NCI-H1105 treated with DMSO at 0.1 percent for 48 hours (cell line): ENCODE measurements at regions not wholly inside any gene's neighbourhood (a gene's known extent, or its start where the extent isn't known, plus 50 kb on each side); places are given as distances from the start of the nearest gene placed in this dataset.

Experiments used
- DNase-seq: peaks from one replicate; lab custom pipeline; 2025; lab: John Stamatoyannopoulos, UW

DNA sequence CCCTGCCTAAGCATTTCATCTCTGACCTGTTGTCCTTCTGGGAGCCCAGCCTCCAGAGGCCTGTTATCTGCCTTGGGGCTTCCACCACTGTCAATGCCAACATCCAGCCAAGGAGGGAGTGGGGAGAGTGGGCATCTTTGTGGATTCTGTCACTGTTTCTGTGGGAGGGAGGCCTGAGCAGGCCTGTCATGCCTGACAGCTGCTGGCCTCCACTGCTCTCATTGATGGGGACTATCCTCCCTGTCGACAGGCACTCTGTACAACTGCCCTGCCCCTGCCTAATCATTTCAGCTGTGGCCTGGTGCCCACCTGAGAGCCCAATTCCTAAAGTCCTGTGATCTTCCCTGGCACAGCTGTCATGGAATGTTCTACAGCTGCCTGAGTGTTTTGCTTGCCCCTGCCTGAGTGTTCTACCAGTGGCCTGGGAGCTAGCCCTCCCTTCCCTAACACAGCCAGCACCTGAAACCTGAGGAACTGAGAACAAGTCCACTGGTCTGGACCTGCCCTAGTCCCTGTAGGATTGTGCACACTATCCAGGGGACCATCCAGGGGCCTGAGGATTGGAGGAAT lies 145.3 kb downstream of the FAM83B start:
- DNase-seq, result no peak

DNA sequence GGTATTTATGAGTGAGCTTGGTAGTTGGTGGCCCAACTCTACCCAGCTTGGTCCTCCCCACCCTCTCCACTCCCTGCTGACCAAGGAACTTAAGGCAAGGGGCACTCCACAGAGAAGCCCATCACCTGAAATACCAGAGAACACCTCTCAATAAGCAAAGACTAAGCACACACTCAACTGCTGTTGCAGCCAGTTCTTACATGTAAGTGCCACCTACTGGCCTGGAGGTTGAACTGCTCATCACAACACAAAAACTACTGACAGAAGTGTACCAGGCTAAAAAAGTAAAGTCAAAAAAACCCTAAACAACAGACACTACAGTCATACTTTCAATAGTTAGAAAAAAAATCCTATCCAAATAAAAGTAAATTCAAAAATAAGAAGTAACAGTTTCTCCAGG lies 146.2 kb downstream of the FAM83B start:
- no peak for DNase-seq

DNA sequence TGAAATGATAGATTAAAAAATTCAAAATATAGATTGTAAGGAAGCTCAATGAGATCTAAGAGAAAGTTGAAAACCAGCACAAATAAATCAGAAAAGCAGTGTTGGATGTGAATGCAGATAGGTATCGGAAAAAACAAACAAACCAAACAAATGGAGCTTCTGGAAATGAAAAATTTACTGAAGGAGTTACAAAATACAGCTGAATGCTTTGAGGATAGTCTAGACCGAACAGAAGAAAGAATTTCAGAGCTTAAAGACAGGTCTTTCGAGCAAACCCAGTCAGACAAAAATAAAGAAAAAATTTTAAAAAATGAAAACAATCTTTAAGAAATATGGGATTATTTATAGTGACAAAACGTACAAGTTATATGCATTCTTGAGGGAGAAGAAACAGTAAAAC lies 146.7 kb downstream of the FAM83B start:
- DNase-seq, result no peak

DNA sequence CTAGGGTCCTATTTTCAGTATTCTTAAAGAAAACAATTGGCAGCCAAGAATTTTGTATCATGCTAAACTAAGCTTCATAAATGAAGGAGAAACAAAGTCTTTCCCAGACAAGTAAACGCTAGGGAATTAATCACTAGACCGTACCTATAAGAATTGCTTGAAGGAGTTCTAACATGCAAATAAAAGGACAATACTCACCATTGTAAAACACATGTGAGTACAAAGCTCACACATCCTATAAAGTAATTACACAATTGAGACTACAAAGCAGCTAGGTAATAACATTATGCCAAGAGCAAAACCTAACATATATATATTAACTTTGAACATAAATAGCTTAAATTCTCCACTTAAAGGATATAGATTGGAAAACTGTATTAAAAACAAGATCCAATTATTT lies 147.4 kb downstream of the FAM83B start:
- no peak for DNase-seq

DNA sequence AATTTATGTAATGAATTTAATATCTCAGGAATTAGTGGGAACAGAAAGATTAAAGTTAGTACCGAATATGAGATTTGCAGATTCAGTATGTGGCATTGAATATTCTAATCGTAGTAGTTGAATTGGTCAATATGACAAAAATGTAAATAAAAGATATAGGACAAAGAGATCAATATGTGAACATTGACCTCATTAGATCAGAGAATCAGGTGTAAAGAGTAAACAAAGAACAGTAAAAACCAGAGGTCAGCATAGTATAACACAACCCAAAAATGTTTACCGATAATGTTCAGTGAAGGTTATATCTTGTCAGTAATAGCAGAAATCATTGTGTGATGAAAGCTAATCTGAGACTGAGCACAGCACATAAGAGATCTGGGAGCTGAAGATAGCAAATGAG lies 152.0 kb downstream of the FAM83B start:
- no peak for DNase-seq

DNA sequence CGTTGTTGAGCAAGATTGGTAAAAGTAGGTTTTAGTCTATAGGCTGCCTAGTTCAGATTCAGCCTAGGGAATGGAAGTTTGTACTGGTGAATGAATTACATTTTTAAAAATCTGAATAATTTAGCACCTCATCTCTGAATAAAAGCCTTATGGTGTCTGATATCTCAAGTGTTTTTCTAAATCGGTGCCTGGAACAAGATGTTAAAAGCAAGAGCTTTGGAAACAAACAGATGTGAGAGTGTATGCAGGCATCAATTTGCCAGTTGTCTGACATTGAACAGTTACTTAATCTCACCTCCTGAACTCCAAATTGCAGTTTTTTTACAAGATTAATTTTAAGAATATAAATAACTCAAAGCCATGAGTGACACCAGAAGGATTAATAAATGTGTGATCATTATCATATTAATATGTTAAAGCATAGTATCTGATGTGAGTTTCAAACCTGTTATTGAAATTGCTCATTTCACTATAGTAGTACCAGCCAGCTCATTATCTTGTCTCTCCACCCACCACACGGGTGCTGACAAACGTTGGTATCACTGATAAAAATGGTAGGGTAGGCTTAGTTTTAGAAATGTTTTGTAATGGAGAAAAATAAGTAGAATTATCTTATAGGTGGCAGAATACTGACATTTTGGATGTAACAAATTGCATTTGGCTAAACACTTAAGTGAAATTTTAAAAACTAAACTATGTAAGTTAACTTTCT lies 157.3 kb downstream of the FAM83B start:
- DNase-seq, result no peak

DNA sequence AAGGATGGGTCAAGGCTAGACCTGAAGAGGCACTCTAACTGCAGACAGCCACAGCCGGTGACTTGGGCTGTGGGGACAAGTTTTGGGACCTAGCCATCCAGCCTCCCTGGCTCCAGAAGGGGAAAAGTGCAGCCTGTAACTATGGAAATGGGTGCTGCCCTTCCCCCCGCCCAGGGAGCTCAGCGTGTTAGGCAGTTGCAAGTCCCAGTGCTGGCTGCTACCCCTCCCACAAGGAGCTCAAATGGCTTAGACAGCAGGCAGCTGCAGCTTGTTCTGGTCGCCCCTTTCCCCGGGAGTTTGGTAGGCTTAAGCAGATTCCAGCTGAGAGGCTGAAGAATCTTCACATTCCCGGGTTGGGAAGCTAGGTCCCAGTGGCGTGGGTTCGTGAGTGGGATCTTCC lies 162.6 kb downstream of the FAM83B start:
- peak; percentile 8 for DNase-seq

DNA sequence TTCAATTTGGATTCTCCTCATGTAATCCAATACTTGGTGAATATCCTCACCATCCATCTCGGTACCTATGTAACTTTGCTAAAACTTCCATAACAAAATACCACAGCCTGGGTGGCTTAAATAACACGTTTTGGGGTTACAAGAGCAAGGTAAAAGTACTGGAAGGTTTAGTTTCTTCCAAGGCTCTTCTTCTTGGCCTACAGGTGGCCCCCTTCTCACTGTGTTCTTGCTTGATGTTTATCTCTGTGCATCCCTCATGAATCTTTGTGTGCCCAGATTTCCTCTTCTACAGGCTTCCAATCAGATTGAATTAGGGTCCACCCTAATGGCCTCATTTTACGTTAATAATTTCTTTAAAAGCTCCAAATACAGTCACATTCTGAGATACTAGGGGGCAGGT lies 163.3 kb upstream of the HCRTR2 start:
- DNase-seq, result no peak

DNA sequence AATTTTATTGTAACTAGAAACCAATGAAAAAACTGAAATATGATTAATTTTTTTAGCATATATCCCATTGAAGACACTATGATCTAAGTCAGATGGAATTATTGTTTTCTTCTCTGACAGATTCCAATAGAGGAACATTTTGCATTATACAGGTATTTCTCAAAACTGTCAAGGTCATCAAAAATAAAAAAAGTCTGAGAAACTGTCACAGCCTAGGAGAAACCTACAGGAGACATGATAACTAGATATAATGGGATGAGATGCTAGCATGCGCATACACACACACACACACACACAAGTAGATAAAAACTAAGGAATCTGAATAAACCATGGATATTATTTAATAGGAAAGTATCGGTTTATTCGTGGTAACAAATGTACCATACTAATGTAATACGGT lies 161.9 kb upstream of the HCRTR2 start:
- no peak for DNase-seq

DNA sequence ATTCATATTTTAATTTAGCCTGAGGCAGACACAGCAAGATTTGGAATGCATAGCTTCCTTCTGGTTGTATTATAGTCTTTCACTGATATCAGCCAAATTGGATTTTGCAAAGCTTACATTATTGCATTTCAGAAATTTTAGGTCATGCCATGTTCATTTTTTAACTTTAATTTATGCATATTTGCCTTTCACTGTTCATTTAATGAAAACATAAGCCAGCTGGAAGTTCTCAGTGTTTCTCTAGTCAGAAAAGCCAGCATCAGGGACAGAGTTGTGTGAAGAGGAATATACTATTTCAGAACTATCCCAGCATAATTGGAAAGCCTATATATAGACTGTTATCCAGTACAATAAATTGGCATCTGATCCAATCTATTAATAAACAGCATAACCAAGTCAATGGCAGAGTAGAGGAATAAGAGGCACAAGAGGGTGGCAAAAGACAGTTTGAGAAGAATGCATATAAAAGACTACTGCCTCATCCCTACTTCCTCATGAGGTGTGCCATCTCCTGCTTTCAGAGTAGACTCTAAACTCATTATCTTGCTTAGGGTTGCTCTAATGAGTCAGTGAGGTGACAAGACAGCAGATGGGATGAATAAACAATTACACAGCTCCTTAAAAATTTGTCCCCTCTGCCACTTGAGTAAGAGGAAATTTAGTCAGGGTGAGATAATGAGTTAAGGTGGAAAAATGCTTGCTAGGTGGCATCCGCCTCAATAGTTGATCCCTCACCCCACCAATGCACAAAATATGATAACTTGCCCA lies 159.8 kb upstream of the HCRTR2 start:
- DNase-seq, result no peak

DNA sequence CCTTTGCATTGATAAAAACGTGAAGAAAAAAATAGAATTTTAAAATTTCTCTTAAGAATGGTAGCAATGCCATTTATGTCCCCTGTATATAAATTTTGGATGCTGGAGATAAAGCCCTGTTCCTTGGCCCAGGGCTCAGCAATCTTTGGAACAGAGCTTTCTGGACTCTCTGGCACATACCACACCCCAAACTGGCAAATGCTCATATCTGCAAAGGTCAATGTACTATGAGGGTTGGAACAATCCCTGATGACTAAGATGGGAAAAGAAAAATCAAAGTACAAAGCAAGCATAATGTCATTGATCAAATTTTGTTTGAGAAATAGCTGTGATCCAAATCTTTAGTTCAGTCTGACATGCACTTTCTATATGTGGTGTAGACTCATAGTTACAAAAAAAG lies 158.1 kb upstream of the HCRTR2 start:
- no peak for DNase-seq

DNA sequence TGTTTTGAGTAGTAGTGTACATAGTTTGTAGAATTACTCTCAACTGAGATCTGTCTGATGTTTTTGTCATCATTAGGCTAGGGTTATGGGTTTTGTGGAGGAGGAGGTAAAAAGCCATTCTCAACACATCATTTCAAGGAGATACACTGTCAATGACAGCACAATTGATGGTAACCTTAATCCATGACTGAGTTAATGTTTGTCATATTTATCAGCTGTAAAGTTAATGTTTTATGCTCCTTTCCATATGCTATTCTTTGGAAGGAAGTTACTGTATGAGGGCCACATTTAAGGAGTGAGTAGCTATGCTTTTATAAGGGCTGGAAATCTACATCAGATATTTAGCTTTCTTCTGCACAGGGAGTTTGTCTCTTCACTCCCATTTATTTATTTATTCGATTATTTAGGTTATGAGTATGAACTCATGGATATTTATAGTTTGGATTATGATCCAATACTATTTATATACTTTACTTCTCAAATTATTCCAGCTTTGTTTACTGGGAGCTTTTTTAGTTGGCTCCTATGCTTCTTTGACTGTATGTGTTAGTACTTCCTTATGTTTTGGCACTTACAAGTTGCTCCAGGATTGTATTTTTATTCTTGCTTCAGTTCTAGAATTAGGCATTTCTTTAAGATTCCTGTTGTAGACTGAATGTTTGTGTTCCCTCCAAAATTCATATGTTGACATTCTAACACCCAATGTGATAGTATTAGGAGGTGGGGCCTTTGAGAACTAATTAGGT lies 156.6 kb upstream of the HCRTR2 start:
- DNase-seq, result no peak

DNA sequence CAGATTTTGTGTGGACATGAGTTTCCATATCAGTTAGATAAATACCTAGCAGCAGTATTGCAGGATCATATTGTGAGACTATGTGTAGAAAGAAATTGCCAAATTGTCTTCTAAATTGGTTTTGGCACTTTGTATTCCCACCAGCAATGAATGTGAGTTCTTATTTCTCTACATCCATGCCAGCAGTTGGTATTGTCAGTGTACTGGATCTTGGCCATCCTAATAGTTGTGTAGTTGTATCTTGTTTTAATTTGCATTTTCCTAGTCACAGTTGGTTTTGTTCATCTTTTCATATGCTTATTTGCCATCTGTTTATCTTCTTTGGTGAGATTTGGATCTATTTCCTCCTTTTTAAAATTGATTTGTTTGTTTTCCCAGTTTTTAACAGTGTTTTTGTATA lies 154.7 kb upstream of the HCRTR2 start:
- no peak for DNase-seq

DNA sequence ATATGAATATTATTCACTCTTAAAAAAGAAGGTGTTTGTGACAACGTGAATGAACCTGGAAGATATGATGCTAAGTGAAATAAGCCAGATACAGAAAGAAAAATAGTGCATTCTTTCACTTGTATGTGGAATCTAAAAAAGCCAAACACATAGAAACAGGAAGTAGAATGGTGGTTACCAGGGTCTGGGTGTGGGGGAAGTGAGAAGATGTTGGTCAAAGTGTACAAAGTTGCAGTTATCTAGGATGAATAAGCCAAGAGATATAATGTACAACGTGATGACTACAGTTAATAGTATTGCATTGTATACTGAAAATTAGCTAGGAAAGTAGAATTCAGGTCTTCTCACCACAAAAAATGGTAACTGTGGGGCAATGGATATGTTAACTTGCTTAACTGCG lies 151.1 kb upstream of the HCRTR2 start:
- no peak for DNase-seq

DNA sequence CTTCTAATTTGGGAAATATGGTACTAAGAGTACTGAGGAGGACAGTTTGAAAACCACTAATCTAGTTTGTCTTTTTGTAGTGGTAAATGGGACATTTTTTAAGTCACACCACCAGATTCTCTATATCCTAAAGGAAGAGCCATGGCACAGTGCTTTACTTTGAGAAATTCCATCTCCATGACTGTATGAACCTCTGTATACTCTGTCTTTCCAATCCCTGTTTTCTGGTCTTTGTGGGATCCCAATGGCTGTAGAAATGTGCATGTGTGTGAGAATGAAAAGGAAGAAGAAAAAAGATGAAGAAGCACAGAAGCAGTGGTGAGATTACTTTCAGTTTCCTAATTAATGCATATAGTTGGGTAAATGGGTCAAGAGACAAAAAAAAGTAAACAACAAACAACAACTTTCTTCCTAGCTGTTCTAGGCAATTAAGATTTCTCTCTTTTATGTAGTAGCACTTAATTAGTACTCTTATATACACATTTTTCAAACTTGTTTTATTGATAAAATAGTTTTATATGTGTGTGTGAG lies 141.2 kb upstream of the HCRTR2 start:
- no peak for DNase-seq

DNA sequence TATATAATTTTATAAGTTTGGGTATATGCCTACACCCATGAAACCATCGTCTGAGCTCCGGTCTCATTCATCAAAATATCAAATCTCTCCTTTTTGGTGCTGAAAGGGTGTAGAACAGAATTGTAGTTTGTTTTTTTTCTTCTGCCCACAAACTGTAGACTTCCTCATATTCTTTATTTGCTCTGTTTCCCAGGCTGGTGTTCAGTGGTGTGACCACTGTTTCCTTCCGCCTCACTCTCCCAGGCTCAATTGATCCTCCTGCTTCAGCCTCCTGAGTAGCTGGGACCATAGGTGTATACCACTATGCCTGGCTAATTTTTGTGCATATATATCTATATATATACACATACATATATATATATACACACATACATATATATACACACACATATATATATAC lies 139.6 kb upstream of the HCRTR2 start:
- no peak for DNase-seq

DNA sequence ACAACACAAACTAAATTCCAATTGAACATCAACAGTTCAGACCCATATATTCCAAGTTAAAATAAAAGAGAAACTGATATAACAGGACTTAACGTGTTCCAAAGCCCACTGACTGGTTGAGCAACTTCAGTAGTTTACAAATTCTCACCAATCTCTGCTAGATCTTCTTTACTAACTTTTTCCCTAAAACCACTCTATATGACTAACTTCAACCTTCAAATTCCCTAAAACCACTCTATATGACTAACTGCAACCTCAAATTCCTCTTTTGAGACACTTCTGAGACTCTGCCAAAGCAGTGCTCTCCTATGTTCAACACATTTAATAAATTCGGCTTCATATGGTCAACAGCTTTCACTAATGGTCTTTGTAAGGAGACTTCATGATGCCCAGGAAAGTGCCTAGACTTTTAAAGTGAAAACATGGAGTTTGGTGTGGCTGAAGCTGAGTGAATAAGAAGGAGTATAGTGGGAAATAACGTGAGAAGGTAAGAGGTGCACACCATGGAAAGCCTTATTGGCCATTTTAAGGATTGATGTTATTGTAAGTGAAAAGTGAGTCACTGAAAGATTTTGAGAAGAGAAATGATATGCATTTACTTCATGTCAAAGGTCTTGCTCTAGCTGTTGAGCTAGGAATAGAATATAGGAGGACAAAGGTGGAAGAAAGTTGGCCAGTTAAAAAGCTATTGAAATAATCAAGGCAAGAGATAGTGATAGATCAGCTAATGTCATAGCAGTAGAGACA lies 134.0 kb upstream of the HCRTR2 start:
- no peak for DNase-seq

DNA sequence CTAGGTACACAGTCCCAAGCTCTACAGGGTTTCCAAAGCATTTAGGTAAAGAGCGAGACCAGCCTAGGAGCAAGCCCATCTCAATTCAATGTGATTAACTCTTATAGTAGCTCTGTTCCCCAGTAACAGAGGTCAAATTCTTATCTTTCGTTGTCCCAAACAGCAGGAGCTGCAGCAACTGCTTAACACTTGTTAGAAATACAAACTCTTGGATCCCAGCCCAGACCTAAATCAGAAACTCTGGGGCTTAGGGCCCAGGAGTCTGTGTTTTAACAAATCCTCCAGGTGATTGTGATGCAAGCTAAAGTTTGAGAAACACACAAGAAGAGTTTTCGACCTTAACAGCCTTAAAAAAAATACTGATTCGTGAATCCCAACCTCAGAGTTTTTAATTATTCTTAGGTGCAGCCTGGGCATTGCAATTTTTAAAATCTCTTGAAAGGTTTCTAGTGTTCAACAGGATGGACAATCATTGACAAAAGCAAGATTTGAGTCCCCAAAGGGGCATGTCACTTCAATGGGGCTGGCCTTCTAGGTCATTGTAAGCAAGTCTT lies 127.4 kb upstream of the HCRTR2 start:
- peak; percentile 52 for DNase-seq

DNA sequence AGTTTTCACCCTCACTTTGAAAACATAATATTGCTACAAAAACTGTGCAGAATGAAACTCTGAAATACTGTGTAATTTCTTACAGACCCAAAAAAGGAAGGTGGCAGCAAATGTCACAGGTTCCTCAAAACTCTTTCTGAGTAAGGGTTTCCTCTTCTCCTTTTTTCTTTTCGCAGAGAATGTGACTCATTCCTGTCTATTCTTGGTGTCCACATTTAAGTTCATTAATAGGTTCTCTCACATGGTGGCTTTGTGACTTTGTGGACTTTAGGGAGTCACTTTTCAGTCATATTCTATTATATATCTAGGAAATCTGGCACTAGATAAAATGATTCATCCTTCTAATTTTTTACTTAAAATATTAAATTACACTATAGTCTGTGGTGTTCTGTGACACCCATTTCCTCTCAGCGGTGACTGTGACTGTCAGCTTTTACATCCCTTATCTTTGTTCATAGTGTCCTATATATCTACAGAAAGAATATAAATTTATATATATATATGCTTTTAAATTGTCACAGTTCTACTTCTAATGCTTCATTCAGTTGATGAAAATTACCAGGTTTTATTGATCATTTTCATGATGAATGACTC lies 126.8 kb upstream of the HCRTR2 start:
- no peak for DNase-seq

DNA sequence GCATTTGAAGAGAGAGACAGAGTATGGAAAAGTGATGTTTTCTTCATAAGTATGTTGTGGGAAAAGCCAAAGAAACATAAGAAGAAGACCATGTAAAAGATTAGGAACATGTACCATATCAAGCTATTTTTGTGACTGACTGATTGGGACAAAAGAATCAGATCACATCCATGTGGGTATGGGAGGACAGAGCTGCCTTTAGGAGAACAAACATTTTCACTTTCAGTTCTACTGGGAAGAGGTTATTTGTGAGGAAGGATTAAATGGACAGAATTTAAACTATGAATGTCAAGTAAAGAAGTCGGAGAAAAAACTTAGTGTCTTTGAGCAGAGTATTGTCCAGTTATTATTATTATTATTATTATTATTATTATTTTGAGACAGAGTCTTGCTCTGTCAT lies 124.4 kb upstream of the HCRTR2 start:
- no peak for DNase-seq

DNA sequence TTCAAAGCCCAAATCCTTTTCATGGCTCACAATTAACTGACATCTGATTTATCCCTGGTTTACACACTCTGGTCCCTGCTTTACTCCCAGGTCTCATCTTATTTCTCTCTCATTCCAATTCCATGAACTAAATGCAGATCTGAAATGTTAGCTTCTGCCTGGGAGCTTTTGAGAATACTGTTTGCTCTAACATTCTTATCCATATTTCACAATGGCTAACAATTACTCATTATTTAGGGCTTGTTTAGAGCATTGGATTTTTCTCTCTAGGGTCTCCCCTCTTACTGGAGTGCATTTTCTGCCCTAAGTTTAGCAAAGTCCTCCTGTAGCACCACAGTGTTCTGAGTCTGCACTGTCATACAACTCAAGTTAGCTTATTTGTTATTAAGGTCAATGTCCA lies 121.5 kb upstream of the HCRTR2 start:
- DNase-seq, result no peak
